Colonic mucosa (tissue), 4 donors: ENCODE measurements at regions not wholly inside any gene's neighbourhood (a gene's known extent, or its start where the extent isn't known, plus 50 kb on each side); places are given as distances from the start of the nearest gene placed in this dataset.

Experiments used
- DNase-seq: peaks from one replicate; pipeline ENCODE4 v3.0.0-alpha.2; 2020
- H3K27ac ChIP-seq: fragments of 200-600 bp; one replicate; pipeline ENCODE4 v1.8.0; 2021
- H3K27me3 ChIP-seq: fragments of 200-600 bp; one replicate; pipeline ENCODE4 v1.8.0; 2021
- H3K36me3 ChIP-seq: fragments of 200-600 bp; one replicate; pipeline ENCODE4 v1.8.0; 2021
- H3K4me1 ChIP-seq: fragments of 200-600 bp; one replicate; pipeline ENCODE4 v1.8.0; 2021; ENCODE audit warnings: mild to moderate bottlenecking
- H3K4me3 ChIP-seq: fragments of 200-600 bp; one replicate; pipeline ENCODE4 v1.8.0; 2021
- H3K9ac ChIP-seq, 2 donors: one replicate each; pipeline ENCODE4 v1.7.0; 2013; ENCODE audit warnings: control low read depth in 2 of 2, low read depth in 2 of 2, low read length in 2 of 2
- H3K9me3 ChIP-seq: fragments of 200-600 bp; one replicate; pipeline ENCODE4 v1.8.0; 2021
- intact Hi-C: fragments of 100-400 bp; cut with DNase I; formaldehyde crosslinking; loops from one replicate; pipeline ENCODE4 v1.14.1; 2022
- TF ChIP-seq, protein P1 (sequence below): fragments of 200-600 bp; IDR thresholded peaks from one replicate; pipeline ENCODE4 v1.8.0; 2022; ENCODE audit warnings: antibody characterized with exemption, mild to moderate bottlenecking
- donor health status: healthy.
- donor health status: DM: no; HTN: no; CAD: no.
- donor health status: DM: no; HTN: no; CAD: no.

DNA sequence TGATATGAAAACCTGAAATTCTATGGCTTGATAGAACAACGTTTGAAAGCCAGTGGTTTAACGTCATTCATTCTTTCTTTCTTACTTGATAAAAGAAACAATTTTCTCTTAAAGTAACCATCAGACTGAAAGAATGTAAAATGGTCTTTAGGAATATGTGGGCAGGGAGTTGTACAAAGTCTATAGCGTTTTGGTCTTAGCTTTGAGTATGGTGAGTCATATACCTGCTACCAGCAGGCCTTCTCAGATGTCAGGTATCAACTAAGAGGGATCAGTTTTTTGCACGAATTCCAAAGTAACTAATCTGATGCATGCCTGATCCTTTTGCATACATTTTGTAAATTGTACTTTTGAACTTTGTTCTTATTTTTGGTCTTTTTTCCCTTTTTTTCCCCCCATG is 101.5 kb upstream of the DSEL start:
- Histone ChIP-seq H3K27ac (no peak overlapping the region), H3K27me3 (no peaks in the 10 kb centered on the region), H3K4me3 (no peak overlapping the region), H3K9me3 (no peaks in the 10 kb centered on the region), H3K9ac (no peak overlapping the region), H3K4me1 (no peaks in the 10 kb centered on the region), H3K36me3 (no peaks in the 10 kb centered on the region)
- intact Hi-C loops = no loop called here
- DNase-seq = no peak
- TF ChIP-seq, protein P1, sequence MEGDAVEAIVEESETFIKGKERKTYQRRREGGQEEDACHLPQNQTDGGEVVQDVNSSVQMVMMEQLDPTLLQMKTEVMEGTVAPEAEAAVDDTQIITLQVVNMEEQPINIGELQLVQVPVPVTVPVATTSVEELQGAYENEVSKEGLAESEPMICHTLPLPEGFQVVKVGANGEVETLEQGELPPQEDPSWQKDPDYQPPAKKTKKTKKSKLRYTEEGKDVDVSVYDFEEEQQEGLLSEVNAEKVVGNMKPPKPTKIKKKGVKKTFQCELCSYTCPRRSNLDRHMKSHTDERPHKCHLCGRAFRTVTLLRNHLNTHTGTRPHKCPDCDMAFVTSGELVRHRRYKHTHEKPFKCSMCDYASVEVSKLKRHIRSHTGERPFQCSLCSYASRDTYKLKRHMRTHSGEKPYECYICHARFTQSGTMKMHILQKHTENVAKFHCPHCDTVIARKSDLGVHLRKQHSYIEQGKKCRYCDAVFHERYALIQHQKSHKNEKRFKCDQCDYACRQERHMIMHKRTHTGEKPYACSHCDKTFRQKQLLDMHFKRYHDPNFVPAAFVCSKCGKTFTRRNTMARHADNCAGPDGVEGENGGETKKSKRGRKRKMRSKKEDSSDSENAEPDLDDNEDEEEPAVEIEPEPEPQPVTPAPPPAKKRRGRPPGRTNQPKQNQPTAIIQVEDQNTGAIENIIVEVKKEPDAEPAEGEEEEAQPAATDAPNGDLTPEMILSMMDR = no peak

DNA sequence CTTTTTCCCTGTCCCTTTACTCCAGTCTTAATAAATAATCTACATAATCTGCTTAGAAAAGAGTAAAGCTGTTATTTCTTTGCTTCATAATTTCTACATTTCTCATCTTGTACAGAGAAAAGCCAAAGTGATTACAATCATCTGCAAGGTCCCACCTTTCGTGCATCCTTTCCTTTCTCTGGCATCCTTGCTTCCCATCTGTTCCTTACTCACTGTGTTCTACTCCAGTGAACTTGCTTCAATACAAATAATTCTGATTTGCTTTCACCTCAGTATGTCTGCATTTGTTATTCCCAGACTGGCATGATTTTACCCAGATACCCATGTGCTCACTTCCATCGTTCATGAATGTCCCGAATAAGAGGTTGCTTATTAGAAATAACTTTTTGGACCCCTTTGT is 99.4 kb upstream of the DSEL start:
- intact Hi-C loops = no loop called here
- DNase-seq = no peak
- Histone ChIP-seq H3K4me1 (no peaks in the 10 kb centered on the region), H3K9ac (no peak overlapping the region), H3K4me3 (no peak overlapping the region), H3K27me3 (no peaks in the 10 kb centered on the region), H3K27ac (no peak overlapping the region), H3K36me3 (no peaks in the 10 kb centered on the region), H3K9me3 (no peaks in the 10 kb centered on the region)
- TF ChIP-seq, protein P1 = no peak

DNA sequence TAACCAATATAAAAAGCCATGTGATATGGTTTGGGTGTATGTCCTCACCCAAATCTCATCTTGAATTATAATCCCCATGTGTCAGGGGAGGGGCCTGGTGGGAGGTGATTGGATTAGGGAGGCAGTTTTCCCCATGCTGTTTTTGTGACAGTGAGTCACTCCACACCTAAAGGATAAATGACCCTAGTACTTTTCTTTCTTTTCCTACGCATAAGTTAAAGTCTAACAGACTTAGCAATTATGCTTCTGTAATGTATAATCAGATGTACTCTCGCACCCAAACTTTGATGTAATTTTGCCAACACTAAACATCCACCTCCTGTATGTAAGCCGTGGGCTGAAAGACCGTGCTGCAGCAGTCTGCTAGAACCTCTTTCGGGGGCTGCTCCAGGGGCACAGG is 97.2 kb upstream of the DSEL start:
- TF ChIP-seq, protein P1 = no peak
- Histone ChIP-seq H3K27ac (no peak overlapping the region), H3K4me3 (no peak overlapping the region), H3K9me3 (no peaks in the 10 kb centered on the region), H3K4me1 (no peaks in the 10 kb centered on the region), H3K36me3 (no peaks in the 10 kb centered on the region), H3K9ac (no peak overlapping the region), H3K27me3 (no peaks in the 10 kb centered on the region)
- intact Hi-C loops = no loop called here
- DNase-seq = no peak

DNA sequence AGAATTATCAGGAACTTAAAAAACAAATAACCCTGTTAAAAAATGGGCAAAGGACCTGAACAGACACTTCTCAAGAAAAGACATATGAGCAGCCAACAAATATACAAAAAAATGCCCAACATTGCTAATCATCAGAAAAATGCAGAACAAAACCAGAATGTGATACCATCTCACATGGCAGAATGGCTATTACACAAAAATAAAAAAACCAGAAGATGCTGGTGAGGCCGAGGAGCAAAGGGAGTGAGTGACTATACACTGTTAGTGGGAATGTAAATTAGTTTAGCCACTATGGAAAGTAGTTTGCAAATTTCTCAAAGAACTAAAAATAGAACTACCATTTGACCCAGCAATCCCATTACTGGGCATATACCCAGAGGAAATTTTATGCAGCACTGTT is 95.8 kb upstream of the DSEL start:
- intact Hi-C loops = no loop called here
- no peaks in the 10 kb centered on the region for H3K27me3 ChIP-seq
- TF ChIP-seq, protein P1 = no peak
- H3K27ac ChIP-seq = no peak overlapping the region
- H3K4me3 ChIP-seq = no peak overlapping the region
- no peak for DNase-seq
- no peaks in the 10 kb centered on the region for H3K4me1 ChIP-seq
- no peaks in the 10 kb centered on the region for H3K9me3 ChIP-seq
- no peaks in the 10 kb centered on the region for H3K36me3 ChIP-seq
- no peak overlapping the region for H3K9ac ChIP-seq

DNA sequence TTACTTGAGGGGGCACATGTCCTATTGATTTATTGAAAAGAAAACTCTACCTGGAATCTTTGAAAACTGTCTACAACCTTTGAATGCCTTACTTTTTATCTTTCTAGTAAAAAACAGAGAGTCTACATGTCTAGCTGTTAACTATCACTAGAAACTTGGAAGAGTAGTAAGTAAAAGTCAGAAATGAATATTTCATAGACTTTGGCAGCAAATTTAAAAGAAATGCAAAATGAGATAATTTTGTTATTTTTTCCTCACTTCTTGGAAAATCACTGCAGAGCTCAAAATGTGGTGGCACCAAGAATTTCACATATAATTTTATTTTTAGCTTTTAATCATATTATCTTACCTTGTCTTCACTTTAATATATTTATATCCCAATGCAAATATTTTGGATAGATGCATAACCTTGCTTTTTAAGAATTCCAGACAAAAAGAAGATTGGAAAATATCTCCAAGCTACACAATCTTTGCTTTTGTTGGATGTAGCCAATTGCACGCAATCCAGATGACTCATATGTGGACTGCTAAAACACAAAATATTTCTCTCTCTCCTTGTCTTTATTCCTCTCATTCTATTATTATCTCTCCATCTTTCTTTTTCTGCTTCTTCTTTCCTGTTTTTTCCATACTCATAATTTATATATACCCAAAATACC is 92.2 kb upstream of the DSEL start:
- TF ChIP-seq, protein P1 = no peak

More for the DNA sequence above, 92.2 kb upstream of the DSEL start:
- DNase-seq = no peak
- Histone ChIP-seq H3K27ac (no peak overlapping the region), H3K4me1 (no peaks in the 10 kb centered on the region), H3K4me3 (no peak overlapping the region), H3K36me3 (no peaks in the 10 kb centered on the region), H3K9me3 (no peaks in the 10 kb centered on the region), H3K9ac (no peak overlapping the region), H3K27me3 (no peaks in the 10 kb centered on the region)
- intact Hi-C loops = no loop called here
